CD4-positive, alpha-beta T cell treated with Interleukin-17A for 4 hours (primary cell): ENCODE measurements at regions not wholly inside any gene's neighbourhood (a gene's known extent, or its start where the extent isn't known, plus 50 kb on each side); places are given as distances from the start of the nearest gene placed in this dataset.

Experiments
- DNase-seq: peaks from one replicate; pipeline ENCODE4 v3.0.0-alpha.2; 2020; ENCODE audit warnings: mixed read lengths

- no peak for DNase-seq
These were observed 124.9 kb upstream of the HDAC9 start for GRCh38 chr7:18370633-18371032.

GRCh38 chr7:18378989-18379605 lies 116.5 kb upstream of the HDAC9 start:
- DNase-seq, result no peak

GRCh38 chr7:18384491-18385143 lies 110.9 kb upstream of the HDAC9 start:
- DNase-seq, result no peak

GRCh38 chr7:18386607-18387006 lies 108.9 kb upstream of the HDAC9 start:
- DNase-seq, result no peak

- no peak for DNase-seq
These were observed 108.3 kb upstream of the HDAC9 start for GRCh38 chr7:18387191-18387735.

GRCh38 chr7:18390535-18390907 lies 105.0 kb upstream of the HDAC9 start:
- no peak for DNase-seq

- no peak for DNase-seq
These were observed 102.0 kb upstream of the HDAC9 start for GRCh38 chr7:18393465-18394118.

- no peak for DNase-seq
These were observed 99.7 kb upstream of the HDAC9 start for GRCh38 chr7:18395868-18396267.

- no peak for DNase-seq
These were observed 98.6 kb upstream of the HDAC9 start for GRCh38 chr7:18396953-18397352.

- DNase-seq, result no peak
These were observed 95.9 kb upstream of the HDAC9 start for GRCh38 chr7:18399436-18400235.

- DNase-seq, result no peak
These were observed 95.3 kb upstream of the HDAC9 start for GRCh38 chr7:18400275-18400674.

- no peak for DNase-seq
These were observed 94.8 kb upstream of the HDAC9 start for GRCh38 chr7:18400726-18401125.

- no peak for DNase-seq
These were observed 93.8 kb upstream of the HDAC9 start for GRCh38 chr7:18401757-18402156.

- DNase-seq, result no peak
These were observed 92.9 kb upstream of the HDAC9 start for GRCh38 chr7:18402488-18403183.

- no peak for DNase-seq
These were observed 89.8 kb upstream of the HDAC9 start for GRCh38 chr7:18405726-18406125.

- DNase-seq, result no peak
These were observed 88.2 kb upstream of the HDAC9 start for GRCh38 chr7:18407385-18407784.

- DNase-seq, result no peak
These were observed 87.1 kb upstream of the HDAC9 start for GRCh38 chr7:18408461-18408860.

GRCh38 chr7:18408868-18409267 lies 86.7 kb upstream of the HDAC9 start:
- no peak for DNase-seq

GRCh38 chr7:18413447-18413846 lies 82.1 kb upstream of the HDAC9 start:
- DNase-seq, result no peak

GRCh38 chr7:18414885-18415284 lies 80.7 kb upstream of the HDAC9 start:
- DNase-seq, result no peak

- DNase-seq, result no peak
These were observed 78.6 kb upstream of the HDAC9 start for GRCh38 chr7:18416988-18417387.

- DNase-seq, result no peak
These were observed 76.1 kb upstream of the HDAC9 start for GRCh38 chr7:18419456-18419855.

GRCh38 chr7:18420108-18420507 lies 75.4 kb upstream of the HDAC9 start:
- DNase-seq, result no peak
